CD4-positive, alpha-beta T cell treated with Interleukin-6 for 4 hours (primary cell): ENCODE measurements at regions not wholly inside any gene's neighbourhood (a gene's known extent, or its start where the extent isn't known, plus 50 kb on each side); places are given as distances from the start of the nearest gene placed in this dataset.
"Not testable (repeated sequence)": the region's sequence is repeated elsewhere in the genome, so short reads cannot be mapped to it uniquely, and the experiment has no call there.

Experiments
- DNase-seq: peaks from one replicate; pipeline ENCODE4 v3.0.0-alpha.2; 2020; ENCODE audit warnings: mixed read lengths

GRCh38 chr2:149766339-149766738 is 178.8 kb upstream of the MMADHC start:
- no peak for DNase-seq

- DNase-seq = no peak
Observed at GRCh38 chr2:149765636-149766035, 178.1 kb upstream of the MMADHC start.

GRCh38 chr2:149765003-149765402 is 177.4 kb upstream of the MMADHC start:
- no peak for DNase-seq

DNA sequence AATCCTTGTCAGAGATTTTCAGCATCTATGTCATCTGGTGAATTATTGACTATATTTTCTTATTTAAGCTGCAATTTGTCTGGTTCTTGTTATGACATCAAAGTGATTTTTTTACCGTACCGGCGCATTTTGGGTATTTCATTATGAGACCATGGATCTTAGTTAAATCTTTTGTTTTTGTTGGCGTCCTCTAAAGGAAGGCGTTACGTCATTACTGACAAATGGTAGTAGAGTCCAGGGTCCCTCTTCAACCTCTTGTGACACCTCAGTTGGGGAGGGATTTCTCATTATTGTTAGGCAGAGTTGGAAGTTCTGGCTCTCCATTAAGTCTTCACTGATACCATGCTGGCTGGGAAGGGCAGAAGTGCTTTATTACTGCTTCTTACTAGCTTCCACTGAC is 175.8 kb upstream of the MMADHC start:
- DNase-seq = no peak

GRCh38 chr2:149761611-149762010 is 174.0 kb upstream of the MMADHC start:
- no peak for DNase-seq

- DNase-seq = not testable (repeated sequence)
Observed at GRCh38 chr2:149759382-149759781, 171.8 kb upstream of the MMADHC start.

GRCh38 chr2:149754722-149755121 is 167.1 kb upstream of the MMADHC start:
- not testable (repeated sequence) for DNase-seq

DNA sequence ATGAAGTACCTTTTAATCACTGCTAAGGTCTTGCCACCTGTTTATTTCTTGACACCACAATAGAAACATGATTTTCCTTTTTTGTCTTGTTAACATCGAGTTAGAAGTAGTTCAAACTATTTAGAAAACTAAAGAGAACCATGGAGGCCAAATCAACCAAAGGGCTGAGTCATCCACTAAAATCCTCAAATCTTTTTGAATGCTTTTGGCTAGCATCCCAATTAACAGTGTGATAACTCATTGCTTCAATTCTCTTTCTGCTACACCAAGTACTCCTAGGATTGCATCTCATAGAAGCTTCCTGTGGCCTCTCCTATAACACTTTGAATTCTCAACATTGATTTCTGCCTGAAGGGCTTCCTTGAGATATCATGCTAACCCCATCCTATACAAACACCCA is 159.9 kb upstream of the MMADHC start:
- no peak for DNase-seq

DNA sequence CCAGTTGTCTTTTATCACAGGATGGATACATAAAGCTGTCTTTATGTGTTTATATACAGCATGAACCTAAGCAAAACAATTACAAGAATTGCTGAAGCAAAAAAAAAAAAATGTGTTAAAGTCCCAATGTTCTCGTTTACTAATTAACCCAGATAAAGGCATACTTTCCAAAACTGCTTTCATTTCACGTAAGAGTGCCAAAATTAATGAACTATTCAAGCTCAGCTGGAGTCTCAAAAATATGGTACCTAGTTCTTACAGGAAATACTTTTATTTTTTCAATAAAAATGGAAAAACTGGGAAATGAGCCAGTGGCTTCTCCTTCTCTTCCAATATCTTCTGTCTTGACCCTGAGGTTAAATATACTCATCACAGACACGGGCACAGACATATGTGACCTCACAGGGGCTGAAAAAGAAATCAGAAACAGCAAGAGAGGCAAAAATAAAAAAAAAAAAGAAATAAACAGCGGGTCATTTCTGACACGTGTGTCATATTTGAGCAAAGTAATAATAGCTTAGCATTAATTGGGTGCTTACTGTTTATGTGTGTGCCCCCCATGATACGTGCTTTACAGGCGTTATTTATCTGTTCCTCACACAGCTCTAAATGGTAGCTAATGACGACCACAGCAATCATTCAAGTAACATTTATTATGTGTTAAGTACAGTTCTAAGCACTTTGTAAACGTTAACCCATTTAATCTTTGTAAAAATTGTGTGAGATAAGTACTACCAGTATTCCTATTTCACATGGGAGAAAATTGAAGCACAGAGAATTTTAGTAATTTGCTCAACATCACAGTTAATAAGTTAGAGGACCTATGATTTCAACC is 158.0 kb upstream of the MMADHC start:
- no peak for DNase-seq

- no peak for DNase-seq
Observed at GRCh38 chr2:149744865-149745264, 157.3 kb upstream of the MMADHC start.

GRCh38 chr2:149743842-149744448 is 156.4 kb upstream of the MMADHC start:
- no peak for DNase-seq

GRCh38 chr2:149741646-149742045 is 154.1 kb upstream of the MMADHC start:
- DNase-seq = no peak

GRCh38 chr2:149740490-149740889 is 152.9 kb upstream of the MMADHC start:
- DNase-seq = no peak

GRCh38 chr2:149739883-149740265 is 152.3 kb upstream of the MMADHC start:
- no peak for DNase-seq

- DNase-seq = no peak
Observed at GRCh38 chr2:149739171-149739882, 151.8 kb upstream of the MMADHC start.

- no peak for DNase-seq
Observed at GRCh38 chr2:149738767-149739166, 151.2 kb upstream of the MMADHC start.

- no peak for DNase-seq
Observed at GRCh38 chr2:149737896-149738295, 150.3 kb upstream of the MMADHC start.

DNA sequence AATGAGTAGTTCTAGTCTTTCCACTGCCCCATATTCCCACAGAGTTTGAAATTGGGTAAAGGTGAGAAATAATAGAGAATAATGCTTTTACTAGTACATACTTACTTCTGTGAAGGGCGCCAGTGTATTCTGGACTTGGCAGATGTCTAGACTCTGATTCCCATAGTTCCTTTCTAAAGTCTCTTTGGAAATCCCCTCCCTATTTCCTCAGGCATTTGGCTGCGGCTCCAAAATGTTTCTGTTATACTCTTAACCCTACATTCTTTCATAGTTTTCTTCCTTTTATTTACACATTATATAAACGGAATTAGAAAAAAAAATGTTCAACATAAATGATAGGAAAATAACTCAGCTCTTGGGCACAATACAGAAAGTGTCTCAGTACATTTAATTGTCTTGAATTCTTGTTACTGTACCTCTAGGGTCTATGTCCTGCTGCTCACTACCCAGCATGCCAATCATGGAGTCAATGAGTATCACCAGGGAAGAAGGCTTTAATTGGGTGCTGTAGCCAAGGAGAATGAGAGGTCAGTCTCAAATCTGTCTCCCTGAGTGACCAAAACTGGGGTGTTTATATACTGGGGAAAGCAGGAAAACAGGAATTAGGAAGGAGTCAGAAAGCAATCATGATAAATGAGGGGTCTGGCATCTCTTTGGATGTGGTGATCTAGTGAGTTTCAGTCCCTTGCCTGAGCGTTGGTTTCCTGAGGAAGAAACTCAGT is 147.8 kb upstream of the MMADHC start:
- DNase-seq = no peak

GRCh38 chr2:149733936-149734685 is 146.5 kb upstream of the MMADHC start:
- no peak for DNase-seq

DNA sequence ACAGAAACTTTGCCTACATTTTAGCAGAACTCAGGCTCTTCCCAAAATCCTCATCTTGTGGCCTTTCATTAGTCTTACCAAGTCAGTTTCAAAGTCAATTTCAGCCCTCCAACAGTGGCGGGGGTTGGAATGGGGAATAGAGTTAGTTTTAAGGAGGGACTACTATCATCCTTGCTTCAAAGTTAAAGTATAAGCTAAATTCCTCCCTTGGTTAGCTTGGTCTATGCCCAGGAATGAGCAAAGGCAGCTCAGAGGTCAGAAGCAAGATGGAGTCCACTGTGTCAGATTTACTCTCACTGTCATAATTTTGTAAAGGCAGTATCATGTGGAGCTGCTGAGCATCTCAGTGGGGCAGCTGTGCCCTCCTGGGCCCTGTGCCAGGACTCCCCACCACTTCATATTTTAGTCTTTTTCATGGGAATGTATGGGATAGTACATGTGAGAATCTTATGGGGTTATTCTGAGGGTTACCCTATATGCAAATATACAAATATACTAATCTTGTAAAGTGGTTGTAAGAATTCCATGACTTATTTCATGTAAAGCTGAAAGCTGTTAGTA is 145.2 kb upstream of the MMADHC start:
- no peak for DNase-seq

- no peak for DNase-seq
Observed at GRCh38 chr2:149732001-149732685, 144.6 kb upstream of the MMADHC start.

GRCh38 chr2:149731079-149731478 is 143.5 kb upstream of the MMADHC start:
- DNase-seq = no peak
